Type B pancreatic cell (in vitro differentiated cells): ENCODE measurements at regions not wholly inside any gene's neighbourhood (a gene's known extent, or its start where the extent isn't known, plus 50 kb on each side); places are given as distances from the start of the nearest gene placed in this dataset.
"Not testable (repeated sequence)": the region's sequence is repeated elsewhere in the genome, so short reads cannot be mapped to it uniquely, and the experiment has no call there.

Experiments used
- DNase-seq: peaks from one replicate; pipeline ENCODE4 v3.0.0; 2021; ENCODE audit warnings: mixed read lengths; ENCODE audit not compliant: unreplicated experiment; ENCODE audit errors: extremely low spot score
- H3K27ac Mint-ChIP-seq: 2 replicates; pipeline ENCODE4 v1.8.0; 2021; ENCODE audit warnings: mild to moderate bottlenecking, mixed read lengths
- H3K27me3 Mint-ChIP-seq: 2 replicates; pipeline ENCODE4 v1.8.0; 2021; ENCODE audit warnings: mixed read lengths
- H3K36me3 Mint-ChIP-seq: 2 replicates; pipeline ENCODE4 v1.8.0; 2021; ENCODE audit warnings: mixed read lengths
- H3K4me1 Mint-ChIP-seq: one replicate; pipeline ENCODE4 v1.8.0; 2021; ENCODE audit warnings: mixed read lengths; ENCODE audit not compliant: unreplicated experiment
- H3K4me3 Mint-ChIP-seq: 2 replicates; pipeline ENCODE4 v1.8.0; 2021; ENCODE audit warnings: mild to moderate bottlenecking, mixed read lengths
- H3K9me3 Mint-ChIP-seq: 2 replicates; pipeline ENCODE4 v1.8.0; 2021; ENCODE audit warnings: mixed read lengths
- TF ChIP-seq, protein P1 (sequence below): fragments of 200-600 bp; sonication (generic); conservative IDR thresholded peaks from 2 replicates; pipeline ENCODE4 v1.5.0; 2021; ENCODE audit warnings: antibody characterized with exemption, mild to moderate bottlenecking

DNA sequence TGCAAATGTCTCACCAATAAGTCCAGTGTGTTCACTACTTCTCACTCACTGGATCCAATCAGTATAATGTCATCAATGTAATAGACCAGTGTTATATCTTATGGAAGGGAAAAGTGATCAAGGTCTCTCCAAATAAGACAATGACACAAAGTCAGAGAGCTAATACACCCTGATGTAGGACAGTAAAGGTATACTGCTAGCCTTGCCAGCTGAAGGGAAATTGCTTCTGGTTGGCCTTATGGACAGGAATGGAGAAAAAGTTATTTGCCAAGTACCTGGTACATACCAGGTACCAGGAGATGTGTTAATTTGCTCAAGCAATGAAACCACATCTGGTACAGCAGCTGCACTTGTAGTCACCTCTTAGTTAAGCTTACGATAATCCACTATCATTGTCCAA lies 141.0 kb downstream of the LTN1 start:
- DNase-seq = no peak
- no peaks in the 10 kb centered on the region for H3K36me3 Mint-ChIP-seq
- H3K4me3 Mint-ChIP-seq = no peak overlapping the region
- no peaks in the 10 kb centered on the region for H3K27me3 Mint-ChIP-seq
- no peaks in the 10 kb centered on the region for H3K4me1 Mint-ChIP-seq
- TF ChIP-seq, protein P1, sequence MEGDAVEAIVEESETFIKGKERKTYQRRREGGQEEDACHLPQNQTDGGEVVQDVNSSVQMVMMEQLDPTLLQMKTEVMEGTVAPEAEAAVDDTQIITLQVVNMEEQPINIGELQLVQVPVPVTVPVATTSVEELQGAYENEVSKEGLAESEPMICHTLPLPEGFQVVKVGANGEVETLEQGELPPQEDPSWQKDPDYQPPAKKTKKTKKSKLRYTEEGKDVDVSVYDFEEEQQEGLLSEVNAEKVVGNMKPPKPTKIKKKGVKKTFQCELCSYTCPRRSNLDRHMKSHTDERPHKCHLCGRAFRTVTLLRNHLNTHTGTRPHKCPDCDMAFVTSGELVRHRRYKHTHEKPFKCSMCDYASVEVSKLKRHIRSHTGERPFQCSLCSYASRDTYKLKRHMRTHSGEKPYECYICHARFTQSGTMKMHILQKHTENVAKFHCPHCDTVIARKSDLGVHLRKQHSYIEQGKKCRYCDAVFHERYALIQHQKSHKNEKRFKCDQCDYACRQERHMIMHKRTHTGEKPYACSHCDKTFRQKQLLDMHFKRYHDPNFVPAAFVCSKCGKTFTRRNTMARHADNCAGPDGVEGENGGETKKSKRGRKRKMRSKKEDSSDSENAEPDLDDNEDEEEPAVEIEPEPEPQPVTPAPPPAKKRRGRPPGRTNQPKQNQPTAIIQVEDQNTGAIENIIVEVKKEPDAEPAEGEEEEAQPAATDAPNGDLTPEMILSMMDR = no peak
- peaks cover 4% of the 10 kb centered on the region for H3K9me3 Mint-ChIP-seq
- H3K27ac Mint-ChIP-seq = no peak overlapping the region

DNA sequence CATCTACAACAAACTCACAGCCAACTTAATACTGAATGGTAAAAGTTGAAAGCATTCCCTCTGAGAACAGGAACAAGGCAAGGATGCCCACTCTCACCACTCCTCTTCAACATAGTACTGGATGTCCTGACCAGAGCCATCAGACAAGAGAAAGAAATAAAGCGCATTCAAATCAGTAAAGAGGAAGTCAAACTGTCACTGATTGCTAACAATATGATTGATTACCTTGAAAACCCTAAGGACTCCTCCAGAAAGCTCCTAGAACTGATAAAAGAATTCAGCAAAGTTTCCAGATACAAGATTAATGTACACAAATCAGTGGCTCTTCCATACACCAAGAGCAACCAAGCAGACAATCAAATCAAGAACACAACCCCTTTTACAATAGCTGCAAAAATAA lies 153.4 kb downstream of the LTN1 start:
- not testable (repeated sequence) for H3K27ac Mint-ChIP-seq, H3K4me3 Mint-ChIP-seq, H3K9me3 Mint-ChIP-seq, DNase-seq, H3K4me1 Mint-ChIP-seq, H3K27me3 Mint-ChIP-seq, H3K36me3 Mint-ChIP-seq

DNA sequence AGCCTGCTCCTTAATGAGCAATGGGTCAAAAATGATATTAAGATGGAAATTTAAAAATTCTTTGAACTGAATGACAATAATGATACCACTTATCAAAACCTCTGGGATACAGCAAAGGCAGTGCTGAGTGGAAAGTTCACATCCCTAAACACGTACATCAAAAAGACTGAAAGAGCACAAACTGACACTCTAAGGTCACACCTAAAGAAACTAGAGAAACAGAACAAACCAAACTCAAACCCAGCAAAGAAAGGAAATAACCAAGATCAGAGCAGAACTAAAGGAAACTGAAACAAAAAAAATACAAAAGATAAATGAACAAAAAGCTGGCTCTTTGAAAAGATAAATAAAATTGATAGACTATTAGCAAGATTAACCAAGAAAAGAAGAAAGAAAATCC lies 155.3 kb downstream of the LTN1 start:
- not testable (repeated sequence) for H3K9me3 Mint-ChIP-seq, H3K4me1 Mint-ChIP-seq, DNase-seq, H3K4me3 Mint-ChIP-seq, H3K36me3 Mint-ChIP-seq, H3K27ac Mint-ChIP-seq, H3K27me3 Mint-ChIP-seq

DNA sequence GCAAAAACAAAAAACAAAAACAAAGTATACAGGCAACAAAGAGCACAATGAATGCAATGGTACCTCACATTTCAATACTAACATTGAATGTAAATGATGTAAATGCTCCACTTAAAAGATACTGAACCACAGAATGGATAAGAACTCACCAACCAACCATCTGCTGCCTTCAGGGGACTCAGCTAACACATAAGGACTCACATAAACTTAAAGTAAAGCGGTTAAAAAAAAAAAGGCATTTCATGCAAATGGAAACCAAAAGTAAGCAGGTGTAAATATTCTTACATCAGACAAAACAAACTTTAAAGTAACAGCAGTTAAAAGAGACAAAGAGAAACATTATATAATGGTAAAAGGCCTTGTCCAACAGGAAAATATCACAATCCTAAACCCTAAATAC lies 156.1 kb downstream of the LTN1 start:
- peak overlapping the region; percentile 42 for H3K27ac Mint-ChIP-seq
- not testable (repeated sequence) for H3K9me3 Mint-ChIP-seq

DNA sequence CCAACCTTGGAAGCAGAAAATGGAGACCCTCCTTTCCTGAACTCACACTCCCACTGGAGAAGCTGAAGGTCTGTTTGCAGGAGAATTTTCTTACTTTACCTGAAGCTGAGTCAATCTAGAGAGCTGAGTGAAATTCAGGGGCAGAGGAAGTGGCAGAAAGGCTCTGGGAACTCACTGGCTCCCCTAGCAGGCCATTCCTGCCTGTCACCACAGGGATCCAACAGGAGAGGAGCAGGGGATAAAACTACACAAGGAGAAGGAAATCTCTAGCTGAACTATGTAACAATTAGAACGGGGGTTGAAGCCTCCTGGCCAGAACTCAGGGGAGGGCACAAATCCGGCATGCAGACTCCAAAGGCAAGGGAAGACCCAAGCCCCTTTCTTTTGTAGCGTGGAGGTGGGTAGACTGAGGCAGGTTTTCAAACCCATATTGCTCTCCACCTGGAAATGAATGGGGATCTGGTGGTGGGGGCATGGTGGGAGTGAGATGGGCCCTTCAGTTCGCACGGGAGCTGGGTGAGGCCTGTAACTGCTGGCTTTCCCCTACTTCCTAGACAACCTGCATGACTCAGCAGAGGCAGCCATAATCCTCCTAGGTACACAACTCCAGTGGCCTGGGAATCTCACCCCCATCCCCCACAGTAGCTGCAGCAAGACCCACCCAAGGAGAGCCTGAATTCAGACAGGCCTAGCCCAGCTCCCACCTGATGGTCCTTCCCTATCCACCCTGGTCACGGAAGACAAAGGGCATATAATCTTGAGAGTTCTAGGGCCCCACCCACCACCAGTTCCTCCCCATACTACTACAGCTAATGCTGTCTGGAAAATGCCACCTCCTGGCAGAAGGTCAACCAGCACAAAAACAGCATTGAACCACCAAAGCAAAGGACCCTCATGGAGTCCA lies 158.1 kb downstream of the LTN1 start:
- H3K36me3 Mint-ChIP-seq = no peaks in the 10 kb centered on the region
- no peaks in the 10 kb centered on the region for H3K4me1 Mint-ChIP-seq
- DNase-seq = no peak
- TF ChIP-seq, protein P1 = no peak
- H3K27ac Mint-ChIP-seq = no peak overlapping the region
- H3K9me3 Mint-ChIP-seq = peaks cover 4% of the 10 kb centered on the region
- peaks cover 3% of the 10 kb centered on the region for H3K27me3 Mint-ChIP-seq
- no peak overlapping the region for H3K4me3 Mint-ChIP-seq

More for the DNA sequence above, 156.1 kb downstream of the LTN1 start:
- H3K36me3 Mint-ChIP-seq, H3K4me3 Mint-ChIP-seq, DNase-seq, H3K27me3 Mint-ChIP-seq, H3K4me1 Mint-ChIP-seq: not testable (repeated sequence)

DNA sequence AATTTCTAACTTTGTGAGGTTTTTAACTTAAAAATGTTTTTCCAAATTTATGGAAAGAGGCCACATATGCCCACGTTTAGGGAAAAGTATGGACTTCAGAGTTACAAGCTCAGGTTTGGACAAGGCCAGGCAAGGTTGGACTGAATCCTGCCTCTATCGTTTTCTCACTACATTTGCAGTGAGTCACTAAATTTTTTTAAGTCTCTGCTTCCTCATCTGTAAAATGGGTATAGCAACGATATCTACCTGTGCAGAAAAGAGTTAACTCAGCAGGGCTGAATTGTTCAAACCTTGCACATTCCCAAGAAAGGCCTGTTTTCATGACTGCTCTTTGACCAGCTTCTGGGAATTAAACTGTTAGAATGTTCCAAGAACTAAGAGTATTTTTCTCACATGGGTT lies 159.1 kb downstream of the LTN1 start:
- Mint-ChIP-seq H3K36me3 (no peaks in the 10 kb centered on the region), H3K9me3 (peaks cover 4% of the 10 kb centered on the region), H3K4me3 (no peak overlapping the region), H3K4me1 (no peaks in the 10 kb centered on the region), H3K27me3 (peaks cover 3% of the 10 kb centered on the region), H3K27ac (no peak overlapping the region)
- TF ChIP-seq, protein P1 = no peak
- DNase-seq = no peak

DNA sequence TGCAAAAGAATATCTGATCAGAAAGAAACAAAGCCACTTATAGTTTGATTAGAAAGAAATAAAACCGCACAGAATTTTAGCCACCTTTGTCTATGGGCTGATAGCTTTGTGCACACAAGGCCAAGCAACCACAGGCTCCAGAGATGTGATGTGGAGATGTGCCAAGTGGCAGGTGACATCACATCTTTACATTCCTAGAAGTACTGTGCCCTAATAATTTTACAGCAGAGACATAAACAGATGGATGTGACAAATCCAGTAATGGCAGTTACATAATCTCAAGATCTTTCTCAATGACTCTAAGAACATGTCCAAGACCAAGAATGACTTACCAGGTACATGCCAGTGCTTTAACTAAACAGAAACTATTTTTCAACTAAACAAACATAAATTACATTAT lies 159.5 kb downstream of the LTN1 start:
- no peak overlapping the region for H3K27ac Mint-ChIP-seq

More for the DNA sequence above, 159.5 kb downstream of the LTN1 start:
- Mint-ChIP-seq H3K27me3 (peaks cover 3% of the 10 kb centered on the region), H3K9me3 (peaks cover 4% of the 10 kb centered on the region), H3K36me3 (no peaks in the 10 kb centered on the region), H3K4me1 (no peaks in the 10 kb centered on the region), H3K4me3 (no peak overlapping the region)
- DNase-seq = no peak
- TF ChIP-seq, protein P1 = no peak
